Thyroid gland (tissue), 4 donors: ENCODE measurements at regions not wholly inside any gene's neighbourhood (a gene's known extent, or its start where the extent isn't known, plus 50 kb on each side); places are given as distances from the start of the nearest gene placed in this dataset.

Source experiments
- CTCF ChIP-seq, 6 experiments: fragments of 200-600 bp in 3 of 6; fragments of 450-650 bp in 3 of 6; sonication (generic) in 3 of 6; IDR thresholded peaks; one replicate each; pipeline ENCODE4 v1.5.1; 2016 to 2019; ENCODE audit warnings: antibody characterized with exemption in 6 of 6, mild to moderate bottlenecking in 2 of 6, inconsistent platforms in 1 of 6, moderate library complexity in 1 of 6
- POLR2A ChIP-seq, 2 donors: fragments of 450-650 bp; IDR thresholded peaks; one replicate each; pipeline ENCODE4 v1.6.1; 2017; ENCODE audit warnings: antibody characterized with exemption in 2 of 2, mild to moderate bottlenecking in 2 of 2, moderate library complexity in 1 of 2

GRCh38 chr3:159277814-159278213 is 476.0 kb downstream of the MFSD1 start:
- TF ChIP-seq CTCF (IDR thresholded peaks at IDR 0.05) (no peak), POLR2A (IDR thresholded peaks at IDR 0.05) (no peak)
